ENCODE measurements at regions not wholly inside any gene's neighbourhood (a gene's known extent, or its start where the extent isn't known, plus 50 kb on each side); places are given as distances from the start of the nearest gene placed in this dataset.

GRCh38 chr11:42249401-42249800, 789.9 kb upstream of the LRRC4C start:
- H3K36me3 ChIP-seq (ENCODE audit: insufficient read depth, low read length) = no peaks in the 10 kb centered on the region

GRCh38 chr11:42249956-42250355, 790.5 kb upstream of the LRRC4C start:
- no peak overlapping the region for H3K4me3 ChIP-seq (ENCODE audit: low read depth, low read length, poor library complexity, severe bottlenecking)
- no peaks in the 10 kb centered on the region for H4K20me1 ChIP-seq (ENCODE audit: insufficient read depth, low read length)
- no TSS peak for BruUV-seq (replicated peaks)
- H3K79me2 ChIP-seq (ENCODE audit: insufficient read depth, low read depth, low read length) = no peaks in the 10 kb centered on the region
- DNase-seq (ENCODE audit: low spot score) = no peak
- no peaks in the 10 kb centered on the region for H3K4me1 ChIP-seq (ENCODE audit: insufficient read depth, low read length, poor library complexity, severe bottlenecking)
- intact Hi-C loops (cut with micrococcal nuclease; ENCODE audit: unreplicated experiment) = no loop called here
- no peak for TF ChIP-seq CTCF (conservative IDR thresholded peaks at IDR 0.05; ENCODE audit: low read length)
- no peak for TF ChIP-seq EZH2phosphoT487 (IDR thresholded peaks at IDR 0.05; ENCODE audit: borderline replicate concordance, low read depth, low read length)
- ChIA-PET POLR2A (no interaction called here), CTCF (ENCODE audit: unreplicated experiment) (no interaction called here)
- no peak overlapping the region for H2AFZ ChIP-seq (ENCODE audit: low read length)
- no peak overlapping the region for H3K4me2 ChIP-seq (ENCODE audit: low read length)
- no peak overlapping the region for H3K27ac ChIP-seq (ENCODE audit: low read depth, low read length, poor library complexity, severe bottlenecking)
- H3K36me3 ChIP-seq (ENCODE audit: insufficient read depth, low read length) = no peaks in the 10 kb centered on the region
- H3K9me3 ChIP-seq (ENCODE audit: low read length) = 0 out of 2 replicates have a peak, but pooled peaks cover 3% of the 10 kb centered on the region
- H3K9me2 ChIP-seq (ENCODE audit: insufficient read depth, low read length) = no peaks in the 10 kb centered on the region

More at GRCh38 chr11:42249401-42249800, 789.9 kb upstream of the LRRC4C start:
- ChIA-PET CTCF (ENCODE audit: unreplicated experiment) (no interaction called here), POLR2A (interaction anchor here (0.6 kb wide), 1 partner anchor 401 kb away, joined by 4 read pairs; no protein-coding TSS in a partner anchor)
- H2AFZ ChIP-seq (ENCODE audit: low read length) = no peak overlapping the region
- H3K9me3 ChIP-seq (ENCODE audit: low read length) = 0 out of 2 replicates have a peak, but pooled peaks cover 3% of the 10 kb centered on the region
- H3K27ac ChIP-seq (ENCODE audit: low read depth, low read length, poor library complexity, severe bottlenecking) = no peak overlapping the region
- TF ChIP-seq CTCF (conservative IDR thresholded peaks at IDR 0.05; ENCODE audit: low read length) (no peak), EZH2phosphoT487 (IDR thresholded peaks at IDR 0.05; ENCODE audit: borderline replicate concordance, low read depth, low read length) (no peak)
- H4K20me1 ChIP-seq (ENCODE audit: insufficient read depth, low read length) = no peaks in the 10 kb centered on the region
- H3K4me1 ChIP-seq (ENCODE audit: insufficient read depth, low read length, poor library complexity, severe bottlenecking) = no peaks in the 10 kb centered on the region
- intact Hi-C loops (cut with micrococcal nuclease; ENCODE audit: unreplicated experiment) = no loop called here
- no TSS peak for BruUV-seq (replicated peaks)
- no peak overlapping the region for H3K4me2 ChIP-seq (ENCODE audit: low read length)
- no peak overlapping the region for H3K4me3 ChIP-seq (ENCODE audit: low read depth, low read length, poor library complexity, severe bottlenecking)
- no peaks in the 10 kb centered on the region for H3K79me2 ChIP-seq (ENCODE audit: insufficient read depth, low read depth, low read length)
- H3K9me2 ChIP-seq (ENCODE audit: insufficient read depth, low read length) = no peaks in the 10 kb centered on the region
- DNase-seq (ENCODE audit: low spot score) = no peak

GRCh38 chr11:42251984-42252383, 792.5 kb upstream of the LRRC4C start:
- Histone ChIP-seq H2AFZ (ENCODE audit: low read length) (no peak overlapping the region), H3K27ac (ENCODE audit: low read depth, low read length, poor library complexity, severe bottlenecking) (no peak overlapping the region), H3K9me3 (ENCODE audit: low read length) (0 out of 2 replicates have a peak, but pooled peaks cover 3% of the 10 kb centered on the region), H3K4me1 (ENCODE audit: insufficient read depth, low read length, poor library complexity, severe bottlenecking) (no peaks in the 10 kb centered on the region), H3K9me2 (ENCODE audit: insufficient read depth, low read length) (no peaks in the 10 kb centered on the region), H3K4me3 (ENCODE audit: low read depth, low read length, poor library complexity, severe bottlenecking) (no peak overlapping the region), H3K79me2 (ENCODE audit: insufficient read depth, low read depth, low read length) (no peaks in the 10 kb centered on the region), H3K36me3 (ENCODE audit: insufficient read depth, low read length) (no peaks in the 10 kb centered on the region), H4K20me1 (ENCODE audit: insufficient read depth, low read length) (no peaks in the 10 kb centered on the region), H3K4me2 (ENCODE audit: low read length) (no peak overlapping the region)
- intact Hi-C loops (cut with micrococcal nuclease; ENCODE audit: unreplicated experiment) = no loop called here
- BruUV-seq (replicated peaks) = no TSS peak
- no peak for DNase-seq (ENCODE audit: low spot score)
- ChIA-PET CTCF (ENCODE audit: unreplicated experiment) (no interaction called here), POLR2A (no interaction called here)
- TF ChIP-seq CTCF (conservative IDR thresholded peaks at IDR 0.05; ENCODE audit: low read length) = no peak
- TF ChIP-seq EZH2phosphoT487 (IDR thresholded peaks at IDR 0.05; ENCODE audit: borderline replicate concordance, low read depth, low read length) = no peak

Data from OCI-LY7 (cell line).